Kasumi-1 (cell line): ENCODE measurements at regions not wholly inside any gene's neighbourhood (a gene's known extent, or its start where the extent isn't known, plus 50 kb on each side); places are given as distances from the start of the nearest gene placed in this dataset.

Source experiments
- DNase-seq, 2 experiments: peaks; one replicate each; lab custom pipeline; 2025; lab: John Stamatoyannopoulos, UW

DNA sequence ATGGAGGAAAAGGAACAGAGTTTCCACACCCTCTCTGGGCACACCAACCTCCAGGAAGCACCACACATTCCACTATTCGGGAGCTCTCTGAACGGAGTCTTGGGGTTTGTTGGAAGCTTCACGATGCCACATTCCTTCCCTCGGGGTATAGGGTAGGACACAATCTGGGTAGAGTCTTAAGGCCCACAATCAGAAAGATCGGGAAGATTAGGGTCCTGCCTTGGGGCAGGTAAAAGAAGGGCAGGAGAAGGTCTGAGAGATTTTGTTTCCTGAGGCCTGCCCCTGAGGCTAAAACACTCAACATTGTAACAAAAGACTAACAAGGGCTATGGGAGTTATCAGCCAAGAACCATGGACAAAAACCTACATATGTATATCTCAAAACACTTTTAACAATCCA lies 89.2 kb upstream of the RAP2B start:
- no peak for DNase-seq

GRCh38 chr3:153073636-153074035 lies 88.4 kb upstream of the RAP2B start:
- DNase-seq: no peak

GRCh38 chr3:153078826-153079225 lies 83.2 kb upstream of the RAP2B start:
- no peak for DNase-seq

DNA sequence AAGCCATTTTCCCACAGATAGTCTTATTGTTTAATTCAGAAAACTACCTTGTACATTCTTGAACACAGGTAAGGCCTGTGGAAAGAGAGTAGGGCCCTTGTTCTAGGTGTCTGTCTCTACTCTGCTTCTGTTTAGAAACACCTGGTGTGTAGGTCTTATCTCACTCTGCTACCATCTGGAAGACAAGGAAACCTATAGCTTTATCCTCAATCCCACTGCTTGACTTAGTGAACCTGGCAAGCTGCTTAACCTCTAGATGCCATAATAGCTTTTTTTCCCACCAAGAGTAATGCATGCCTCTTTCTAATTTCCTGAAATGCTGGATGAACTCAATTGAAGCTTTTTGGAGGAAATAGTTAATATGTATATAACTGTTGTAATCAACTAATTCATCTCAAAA lies 82.6 kb upstream of the RAP2B start:
- no peak for DNase-seq

- no peak for DNase-seq
These were observed 81.2 kb upstream of the RAP2B start for GRCh38 chr3:153080778-153081240.

- no peak for DNase-seq
These were observed 77.6 kb upstream of the RAP2B start for GRCh38 chr3:153084431-153084830.

- no peak for DNase-seq
These were observed 74.1 kb upstream of the RAP2B start for GRCh38 chr3:153087595-153088566.

DNA sequence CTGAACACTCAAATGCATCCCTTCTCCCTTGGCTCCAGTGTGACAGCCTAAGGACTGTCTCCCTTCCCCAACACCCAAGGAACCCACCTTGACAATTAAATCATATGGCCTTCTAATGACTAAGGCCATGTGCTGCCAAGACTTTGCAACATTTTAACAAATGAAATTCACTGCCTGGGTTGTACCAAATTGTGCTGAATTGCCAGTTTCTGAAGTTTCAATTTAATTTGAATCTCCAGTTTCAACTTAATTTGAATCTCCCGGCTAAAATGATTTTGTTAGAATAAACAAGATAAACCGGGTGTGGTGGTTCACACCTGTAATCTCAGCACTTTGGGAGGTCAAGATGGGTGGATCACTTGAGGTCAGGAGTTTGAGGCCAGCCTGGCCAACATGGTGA lies 72.4 kb upstream of the RAP2B start:
- no peak for DNase-seq

DNA sequence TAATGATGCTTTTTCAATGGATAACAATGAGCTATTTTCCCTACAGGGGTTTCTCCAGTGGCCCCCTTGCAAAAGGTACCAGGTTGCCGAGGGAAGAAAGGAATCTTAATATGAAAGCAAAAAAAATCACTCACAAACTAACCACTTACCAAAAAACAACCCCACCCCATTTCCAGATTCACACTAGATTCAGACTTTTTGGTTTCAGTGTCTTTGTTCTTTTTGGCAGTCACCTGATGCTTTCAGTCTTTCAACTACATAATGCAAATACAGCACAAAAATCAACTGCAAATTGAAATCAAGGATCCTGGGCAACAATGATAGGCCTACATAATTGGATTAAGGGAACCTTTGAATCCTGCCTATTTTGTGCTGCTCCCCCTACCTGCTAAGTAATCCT lies 71.1 kb upstream of the RAP2B start:
- DNase-seq: no peak

- no peak for DNase-seq
These were observed 68.4 kb upstream of the RAP2B start for GRCh38 chr3:153093629-153094028.

GRCh38 chr3:153094386-153094785 lies 67.6 kb upstream of the RAP2B start:
- no peak for DNase-seq

- DNase-seq: no peak
These were observed 66.6 kb upstream of the RAP2B start for GRCh38 chr3:153095441-153095840.

DNA sequence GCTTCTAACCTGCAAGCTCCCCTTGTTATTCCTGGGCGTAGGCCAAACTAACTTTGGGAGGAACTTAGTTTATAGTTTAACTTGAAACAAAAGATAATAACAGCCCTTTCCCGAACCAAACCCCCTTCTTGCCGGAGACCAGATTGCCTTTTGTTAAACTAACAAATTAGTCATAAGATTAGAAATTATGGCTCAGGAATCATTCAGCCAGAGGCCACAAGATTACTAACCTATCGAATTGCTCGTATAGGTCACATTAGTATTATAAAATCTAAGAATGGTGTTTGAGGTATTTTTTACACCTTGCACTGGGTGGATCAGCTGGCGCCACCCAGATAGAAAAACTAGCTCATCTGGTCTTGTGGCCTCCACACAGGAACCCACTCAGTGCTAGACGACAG lies 65.3 kb upstream of the RAP2B start:
- DNase-seq: no peak

DNA sequence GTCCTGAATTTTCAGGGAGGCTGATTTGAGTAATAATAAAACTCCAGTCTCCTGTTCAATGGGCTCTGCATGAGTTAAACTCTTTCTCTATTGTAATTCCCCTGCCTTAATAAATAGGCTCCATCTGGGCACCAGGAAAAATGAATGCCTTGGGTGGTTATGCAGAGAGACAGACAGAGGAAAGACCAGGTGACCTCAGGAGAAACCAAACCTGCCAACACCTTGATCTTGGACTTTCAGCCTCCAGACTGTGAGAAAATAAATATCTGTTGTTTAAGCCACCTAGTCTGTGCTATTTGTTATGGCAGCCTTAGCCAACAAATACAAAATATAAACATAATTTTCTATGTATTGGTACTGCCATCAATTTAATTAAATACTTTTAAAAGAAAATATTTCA lies 64.8 kb upstream of the RAP2B start:
- DNase-seq: no peak

DNA sequence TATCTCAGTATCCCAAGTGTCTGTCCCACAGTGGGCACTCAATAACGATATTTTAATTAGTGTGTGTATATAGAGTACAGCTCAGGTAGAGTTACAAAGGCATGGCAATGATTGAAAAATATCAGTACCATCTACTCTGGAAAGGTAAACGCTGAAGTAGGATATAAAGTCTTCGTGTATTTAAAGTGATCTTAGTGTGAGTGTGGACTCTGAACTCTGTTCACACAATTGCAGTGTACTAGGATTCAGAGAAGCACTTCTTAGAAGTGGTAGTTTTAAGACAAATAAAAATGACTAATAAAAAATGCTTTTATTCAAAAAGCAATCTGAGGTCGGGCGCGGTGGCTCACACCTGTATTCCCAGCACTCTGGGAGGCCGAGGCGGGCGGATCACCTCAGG lies 62.9 kb upstream of the RAP2B start:
- DNase-seq: no peak

GRCh38 chr3:153103406-153103945 lies 58.5 kb upstream of the RAP2B start:
- no peak for DNase-seq

DNA sequence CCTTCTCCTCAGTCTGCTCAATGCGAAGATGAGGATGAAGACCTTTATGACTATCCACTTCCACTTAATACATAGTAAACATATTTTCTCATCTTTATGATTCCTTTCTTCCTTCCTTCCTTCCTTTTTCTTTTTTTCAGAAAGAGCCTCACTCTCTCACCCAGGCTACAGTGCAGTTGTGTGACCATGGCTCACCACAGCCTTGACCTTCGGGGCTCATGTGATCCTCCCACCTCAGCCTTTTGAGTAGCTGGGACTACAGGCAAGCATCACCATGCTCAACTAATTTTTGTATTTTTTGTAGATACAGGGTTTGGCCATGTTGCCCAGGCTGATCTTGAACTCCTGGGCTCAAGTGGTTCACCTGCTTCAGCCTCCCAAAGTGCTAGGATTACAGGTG lies 52.0 kb upstream of the RAP2B start:
- DNase-seq: no peak

DNA sequence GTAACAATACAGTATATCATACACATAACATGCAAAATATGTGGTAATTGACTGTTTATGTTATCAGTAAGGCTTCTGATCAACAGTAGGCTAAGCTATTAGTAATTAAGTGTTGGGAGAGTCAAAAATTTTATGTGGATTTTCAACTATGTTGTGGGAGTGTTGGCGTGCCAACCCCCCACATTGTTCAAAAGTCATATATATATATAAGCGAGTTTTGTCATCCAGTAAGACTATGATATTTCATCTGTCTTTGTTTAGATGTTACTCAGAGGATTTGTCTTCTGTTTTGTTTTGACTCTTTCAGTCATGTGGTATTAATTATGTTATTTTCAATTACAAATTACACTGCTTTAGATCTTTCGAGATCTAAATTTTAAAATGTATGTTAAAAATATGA lies 51.0 kb upstream of the RAP2B start:
- DNase-seq: no peak
